ENCODE measurements at regions not wholly inside any gene's neighbourhood (a gene's known extent, or its start where the extent isn't known, plus 50 kb on each side); places are given as distances from the start of the nearest gene placed in this dataset.

DNA sequence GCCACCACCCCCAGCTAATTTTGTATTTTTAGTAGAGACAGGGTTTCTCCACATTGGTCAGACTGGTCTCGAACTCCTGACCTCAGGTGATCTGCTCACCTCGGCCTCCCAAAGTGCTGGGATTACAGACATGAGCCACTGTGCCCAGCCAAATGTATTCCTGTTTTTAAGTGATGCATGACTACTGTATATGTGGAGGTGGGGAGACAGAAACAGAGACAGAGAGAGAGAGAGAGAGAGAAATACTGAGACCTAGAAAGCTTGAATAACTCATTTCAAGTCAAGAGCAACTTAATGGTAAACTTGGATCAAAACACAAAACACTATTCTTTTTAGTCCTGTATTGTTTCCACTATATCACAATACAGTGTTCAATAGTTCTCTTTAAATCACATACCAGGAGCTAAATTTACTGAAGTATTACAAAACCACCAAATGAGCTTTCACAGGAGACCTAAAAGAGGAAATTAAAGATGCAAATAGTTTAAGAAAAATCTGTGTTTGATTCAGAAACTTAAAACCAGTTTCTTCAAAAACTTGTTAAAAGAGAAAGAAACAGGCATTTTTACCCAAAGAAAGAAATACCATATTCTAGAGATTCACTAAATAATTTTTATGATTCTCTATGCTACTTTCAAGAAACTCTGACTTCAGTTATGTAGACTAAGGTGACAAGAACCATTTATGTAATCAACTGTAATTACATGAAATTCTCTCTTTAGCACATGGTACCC lies 188.7 kb downstream of the ETS1 start:
- Histone ChIP-seq H3K27me3 (ENCODE audit: insufficient read depth, insufficient read length) (no peaks in the 10 kb centered on the region), H3K4me1 (ENCODE audit: insufficient read depth, insufficient read length) (no peaks in the 10 kb centered on the region), H3K9ac (ENCODE audit: insufficient read length, low read depth) (no peak overlapping the region), H3K36me3 (ENCODE audit: insufficient read depth, insufficient read length, low read length) (no peaks in the 10 kb centered on the region), H3K9me3 (ENCODE audit: insufficient read depth, low read length) (no peaks in the 10 kb centered on the region), H3K4me3 (ENCODE audit: insufficient read length, low read depth) (no peak overlapping the region)
- DNase-seq (ENCODE audit: low read depth, low spot score), result no peak
- TF ChIP-seq SUZ12 (IDR thresholded peaks at IDR 0.05; ENCODE audit: extremely low read depth, insufficient read depth, insufficient read length) (no peak), ZNF274 (IDR thresholded peaks at IDR 0.05; ENCODE audit: low read depth, low read length) (no peak), YY1 (IDR thresholded peaks at IDR 0.05; ENCODE audit: insufficient read depth, insufficient read length) (no peak)

DNA sequence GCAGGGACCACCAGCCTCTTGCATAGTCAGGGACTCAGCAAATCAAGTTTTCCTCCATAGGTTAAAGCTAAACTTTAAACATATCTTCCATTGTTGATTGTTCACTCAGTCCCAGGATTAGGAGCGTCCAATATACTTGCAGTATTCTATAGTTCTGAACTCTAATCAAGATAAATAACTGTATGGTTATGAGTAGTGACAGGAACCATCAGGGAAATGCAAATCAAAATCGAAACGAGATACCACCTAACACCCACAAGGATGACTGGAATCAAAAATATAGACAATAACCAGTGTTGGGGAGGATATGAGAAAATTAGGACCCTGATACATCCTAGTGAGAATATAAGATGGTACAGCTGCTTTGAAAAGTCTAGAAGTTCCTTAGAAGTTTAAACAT lies 190.0 kb downstream of the ETS1 start:
- Histone ChIP-seq H3K9ac (ENCODE audit: insufficient read length, low read depth) (no peak overlapping the region), H3K27me3 (ENCODE audit: insufficient read depth, insufficient read length) (no peaks in the 10 kb centered on the region), H3K36me3 (ENCODE audit: insufficient read depth, insufficient read length, low read length) (no peaks in the 10 kb centered on the region), H3K4me1 (ENCODE audit: insufficient read depth, insufficient read length) (no peaks in the 10 kb centered on the region), H3K4me3 (ENCODE audit: insufficient read length, low read depth) (no peak overlapping the region), H3K9me3 (ENCODE audit: insufficient read depth, low read length) (no peaks in the 10 kb centered on the region)
- no peak for DNase-seq (ENCODE audit: low read depth, low spot score)
- TF ChIP-seq SUZ12 (IDR thresholded peaks at IDR 0.05; ENCODE audit: extremely low read depth, insufficient read depth, insufficient read length) (no peak), ZNF274 (IDR thresholded peaks at IDR 0.05; ENCODE audit: low read depth, low read length) (no peak), YY1 (IDR thresholded peaks at IDR 0.05; ENCODE audit: insufficient read depth, insufficient read length) (no peak)

DNA sequence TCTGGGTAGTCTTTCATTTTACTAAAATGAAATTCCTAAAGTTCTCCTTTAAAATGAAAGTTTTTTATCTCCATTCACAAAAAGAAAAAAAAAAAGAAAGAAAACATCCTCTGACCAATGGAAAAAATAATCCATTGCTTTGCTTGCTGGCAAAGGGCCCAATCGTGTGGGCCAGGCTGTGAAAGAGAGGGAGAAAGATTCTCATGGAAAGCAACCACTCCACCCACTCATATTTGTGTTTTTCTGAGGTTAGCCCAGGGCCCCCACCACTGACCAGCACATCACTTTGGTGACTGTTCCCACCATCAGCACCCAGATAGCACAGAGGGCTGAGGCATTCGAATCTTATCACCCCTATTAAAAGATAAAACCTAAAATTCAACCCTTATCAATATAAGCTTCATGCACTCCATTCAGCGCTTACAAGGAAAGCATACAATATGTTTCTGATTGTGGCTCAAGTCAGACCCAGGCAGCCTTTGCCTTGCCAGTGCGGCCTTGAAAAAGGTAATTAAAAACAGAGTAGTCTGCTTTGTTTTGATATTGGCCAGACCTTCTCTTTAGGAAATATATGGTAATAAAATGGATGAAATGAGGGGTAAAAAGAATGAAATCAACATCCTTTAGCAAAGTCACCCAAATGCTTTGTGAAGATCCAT lies 192.8 kb downstream of the ETS1 start:
- Histone ChIP-seq H3K4me1 (ENCODE audit: insufficient read depth, insufficient read length) (no peaks in the 10 kb centered on the region), H3K27me3 (ENCODE audit: insufficient read depth, insufficient read length) (no peaks in the 10 kb centered on the region), H3K36me3 (ENCODE audit: insufficient read depth, insufficient read length, low read length) (no peaks in the 10 kb centered on the region), H3K9ac (ENCODE audit: insufficient read length, low read depth) (no peak overlapping the region), H3K4me3 (ENCODE audit: insufficient read length, low read depth) (no peak overlapping the region), H3K9me3 (ENCODE audit: insufficient read depth, low read length) (no peaks in the 10 kb centered on the region)
- DNase-seq (ENCODE audit: low read depth, low spot score), result no peak
- no peak for TF ChIP-seq SUZ12 (IDR thresholded peaks at IDR 0.05; ENCODE audit: extremely low read depth, insufficient read depth, insufficient read length)
- no peak for TF ChIP-seq YY1 (IDR thresholded peaks at IDR 0.05; ENCODE audit: insufficient read depth, insufficient read length)
- TF ChIP-seq ZNF274 (IDR thresholded peaks at IDR 0.05; ENCODE audit: low read depth, low read length), result no peak

DNA sequence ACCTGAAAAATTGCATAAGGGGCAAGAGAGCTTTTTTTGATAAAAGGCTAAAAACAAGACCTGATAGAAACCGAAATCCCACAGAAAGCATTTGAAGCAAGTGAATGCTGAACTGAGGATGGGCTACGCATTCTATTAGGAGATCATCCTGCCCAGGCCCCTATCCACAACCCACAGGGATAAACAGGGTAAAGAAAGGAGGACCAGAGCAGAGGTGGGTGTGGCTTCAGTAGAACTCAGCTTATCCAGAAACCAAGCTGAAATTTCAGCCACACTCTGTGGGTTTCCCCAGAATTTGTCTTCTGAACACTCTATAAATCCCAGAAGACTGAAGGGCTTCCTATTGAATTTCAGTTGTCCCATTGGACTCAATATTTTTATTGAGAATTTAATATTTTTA lies 195.1 kb downstream of the ETS1 start:
- no peak for DNase-seq (ENCODE audit: low read depth, low spot score)
- Histone ChIP-seq H3K4me1 (ENCODE audit: insufficient read depth, insufficient read length) (no peaks in the 10 kb centered on the region), H3K27me3 (ENCODE audit: insufficient read depth, insufficient read length) (no peaks in the 10 kb centered on the region), H3K9me3 (ENCODE audit: insufficient read depth, low read length) (no peaks in the 10 kb centered on the region), H3K9ac (ENCODE audit: insufficient read length, low read depth) (no peak overlapping the region), H3K4me3 (ENCODE audit: insufficient read length, low read depth) (no peak overlapping the region), H3K36me3 (ENCODE audit: insufficient read depth, insufficient read length, low read length) (no peaks in the 10 kb centered on the region)
- TF ChIP-seq SUZ12 (IDR thresholded peaks at IDR 0.05; ENCODE audit: extremely low read depth, insufficient read depth, insufficient read length) (no peak), ZNF274 (IDR thresholded peaks at IDR 0.05; ENCODE audit: low read depth, low read length) (no peak), YY1 (IDR thresholded peaks at IDR 0.05; ENCODE audit: insufficient read depth, insufficient read length) (no peak)

DNA sequence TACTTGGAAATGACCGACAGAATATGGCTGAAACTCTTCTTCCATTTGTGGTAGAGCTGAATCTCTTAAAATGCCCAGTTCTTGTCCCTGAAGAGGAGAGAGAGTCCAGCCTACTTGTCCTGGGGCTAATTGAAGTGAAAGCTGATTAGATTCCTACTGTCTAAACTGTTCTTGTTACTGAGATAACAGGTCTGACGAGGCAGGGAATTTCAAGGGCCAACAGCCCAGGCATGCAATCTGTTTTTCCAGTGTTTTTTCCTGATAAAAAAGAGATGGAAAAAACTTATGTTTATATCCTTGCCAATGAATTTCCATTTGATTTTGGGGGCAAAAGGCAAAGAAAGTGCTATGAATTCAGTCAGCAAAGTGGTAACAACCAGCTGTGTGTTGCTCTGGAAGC lies 195.5 kb downstream of the ETS1 start:
- Histone ChIP-seq H3K9me3 (ENCODE audit: insufficient read depth, low read length) (no peaks in the 10 kb centered on the region), H3K4me1 (ENCODE audit: insufficient read depth, insufficient read length) (no peaks in the 10 kb centered on the region), H3K36me3 (ENCODE audit: insufficient read depth, insufficient read length, low read length) (no peaks in the 10 kb centered on the region), H3K9ac (ENCODE audit: insufficient read length, low read depth) (no peak overlapping the region), H3K4me3 (ENCODE audit: insufficient read length, low read depth) (no peak overlapping the region), H3K27me3 (ENCODE audit: insufficient read depth, insufficient read length) (no peaks in the 10 kb centered on the region)
- DNase-seq (ENCODE audit: low read depth, low spot score), result no peak
- TF ChIP-seq SUZ12 (IDR thresholded peaks at IDR 0.05; ENCODE audit: extremely low read depth, insufficient read depth, insufficient read length) (no peak), YY1 (IDR thresholded peaks at IDR 0.05; ENCODE audit: insufficient read depth, insufficient read length) (no peak), ZNF274 (IDR thresholded peaks at IDR 0.05; ENCODE audit: low read depth, low read length) (no peak)

DNA sequence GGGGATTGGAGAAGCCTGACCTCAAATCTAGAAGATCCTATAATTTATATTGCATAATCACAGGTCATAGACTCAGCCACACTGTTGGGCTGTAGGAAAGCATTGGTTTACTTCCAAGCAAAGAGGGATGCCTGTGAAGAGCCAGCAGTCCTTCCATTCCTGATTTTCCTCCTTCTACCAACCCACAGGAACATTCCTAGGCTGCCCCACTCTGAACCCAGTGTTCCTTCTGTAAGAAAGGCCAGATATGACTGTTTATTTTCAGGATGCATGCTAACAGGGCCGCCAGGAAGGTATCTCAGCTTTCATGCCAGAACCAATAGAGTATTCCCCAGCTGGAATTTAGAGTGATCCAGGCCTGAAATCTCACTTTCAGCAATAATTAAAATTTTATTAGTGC lies 197.1 kb downstream of the ETS1 start:
- no peak for DNase-seq (ENCODE audit: low read depth, low spot score)
- TF ChIP-seq ZNF274 (IDR thresholded peaks at IDR 0.05; ENCODE audit: low read depth, low read length) (no peak), YY1 (IDR thresholded peaks at IDR 0.05; ENCODE audit: insufficient read depth, insufficient read length) (no peak), SUZ12 (IDR thresholded peaks at IDR 0.05; ENCODE audit: extremely low read depth, insufficient read depth, insufficient read length) (no peak)
- no peaks in the 10 kb centered on the region for H3K27me3 ChIP-seq (ENCODE audit: insufficient read depth, insufficient read length)
- no peaks in the 10 kb centered on the region for H3K4me1 ChIP-seq (ENCODE audit: insufficient read depth, insufficient read length)
- H3K36me3 ChIP-seq (ENCODE audit: insufficient read depth, insufficient read length, low read length), result no peaks in the 10 kb centered on the region
- H3K9me3 ChIP-seq (ENCODE audit: insufficient read depth, low read length), result no peaks in the 10 kb centered on the region
- no peak overlapping the region for H3K4me3 ChIP-seq (ENCODE audit: insufficient read length, low read depth)
- H3K9ac ChIP-seq (ENCODE audit: insufficient read length, low read depth), result no peak overlapping the region

DNA sequence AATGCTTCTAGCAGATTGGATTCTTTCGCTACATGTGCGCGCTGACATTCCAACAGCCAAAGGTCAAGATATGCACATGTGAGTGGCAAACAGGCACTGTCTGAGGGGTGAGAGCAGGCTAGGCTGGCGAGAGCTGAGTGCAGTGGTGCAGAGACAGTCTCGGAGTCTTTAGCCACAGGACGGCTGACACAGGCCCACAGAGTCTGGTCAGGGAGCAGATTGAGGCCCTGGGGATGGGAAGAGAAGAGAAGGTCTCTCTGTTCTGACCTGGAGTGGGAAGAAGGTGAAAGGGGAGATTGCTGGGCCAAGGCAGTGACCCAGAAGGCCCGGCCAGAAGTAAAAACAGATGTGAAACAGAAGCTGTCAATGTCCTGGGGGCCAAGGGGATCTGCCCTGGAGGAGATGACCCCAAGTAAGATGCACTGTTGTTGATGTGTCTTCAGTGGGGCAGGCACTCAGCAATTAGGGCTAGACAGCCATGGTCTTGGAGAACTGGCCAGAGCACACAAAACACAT lies 197.8 kb downstream of the ETS1 start:
- no peak for DNase-seq (ENCODE audit: low read depth, low spot score)
- Histone ChIP-seq H3K36me3 (ENCODE audit: insufficient read depth, insufficient read length, low read length) (no peaks in the 10 kb centered on the region), H3K9me3 (ENCODE audit: insufficient read depth, low read length) (no peaks in the 10 kb centered on the region), H3K4me1 (ENCODE audit: insufficient read depth, insufficient read length) (no peaks in the 10 kb centered on the region), H3K4me3 (ENCODE audit: insufficient read length, low read depth) (no peak overlapping the region), H3K9ac (ENCODE audit: insufficient read length, low read depth) (no peak overlapping the region), H3K27me3 (ENCODE audit: insufficient read depth, insufficient read length) (no peaks in the 10 kb centered on the region)
- TF ChIP-seq SUZ12 (IDR thresholded peaks at IDR 0.05; ENCODE audit: extremely low read depth, insufficient read depth, insufficient read length), result no peak
- TF ChIP-seq YY1 (IDR thresholded peaks at IDR 0.05; ENCODE audit: insufficient read depth, insufficient read length), result no peak
- TF ChIP-seq ZNF274 (IDR thresholded peaks at IDR 0.05; ENCODE audit: low read depth, low read length), result no peak
